Transverse colon (tissue), 3 donors: ENCODE measurements at regions not wholly inside any gene's neighbourhood (a gene's known extent, or its start where the extent isn't known, plus 50 kb on each side); places are given as distances from the start of the nearest gene placed in this dataset.

Source experiments
- POLR2A ChIP-seq: fragments of 450-650 bp; IDR thresholded peaks from one replicate; pipeline ENCODE4 v1.6.1; 2016; ENCODE audit warnings: antibody characterized with exemption, mild to moderate bottlenecking, moderate library complexity
- POLR2AphosphoS5 ChIP-seq, 3 donors: sonication (generic); formaldehyde crosslinking; IDR thresholded peaks; one replicate each; pipeline ENCODE4 v1.6.1; 2016; ENCODE audit warnings: antibody characterized with exemption in 3 of 3

GRCh38 chr2:198604599-198604998 lies 800.2 kb downstream of the PLCL1 start:
- no peak for TF ChIP-seq POLR2A
- TF ChIP-seq POLR2AphosphoS5 (IDR thresholded peaks at IDR 0.05) = no peak
